Thymus (tissue), 11 donors: ENCODE measurements at regions not wholly inside any gene's neighbourhood (a gene's known extent, or its start where the extent isn't known, plus 50 kb on each side); places are given as distances from the start of the nearest gene placed in this dataset.

Source experiments
- DNase-seq, 9 donors: peaks; one replicate each; pipeline ENCODE4 v3.0.0-alpha.2; 2013; ENCODE audit warnings: low spot score in 9 of 9, low read depth in 6 of 9, missing footprints in 1 of 9
- H3K27ac ChIP-seq, 2 donors: one replicate each; pipeline ENCODE4 v1.5.1; 2013; ENCODE audit warnings: control low read depth in 1 of 2, low read depth in 1 of 2, low read length in 1 of 2, mild to moderate bottlenecking in 1 of 2, moderate library complexity in 1 of 2
- H3K27me3 ChIP-seq, 2 donors: one replicate each; pipeline ENCODE4 v1.5.1; 2013; ENCODE audit warnings: low read length in 1 of 2; ENCODE audit not compliant: control insufficient read depth in 2 of 2, insufficient read depth in 1 of 2
- H3K36me3 ChIP-seq, 2 donors: one replicate each; pipeline ENCODE4 v1.5.1; 2013; ENCODE audit warnings: low read length in 1 of 2, mild to moderate bottlenecking in 1 of 2, moderate library complexity in 1 of 2; ENCODE audit not compliant: control insufficient read depth in 2 of 2, insufficient read depth in 2 of 2
- H3K4me1 ChIP-seq, 2 donors: one replicate each; pipeline ENCODE4 v1.5.1; 2013; ENCODE audit warnings: low read length in 2 of 2; ENCODE audit not compliant: control insufficient read depth in 2 of 2, insufficient read depth in 2 of 2
- H3K4me3 ChIP-seq, 2 donors: one replicate each; pipeline ENCODE4 v1.5.1; 2013; ENCODE audit warnings: low read length in 2 of 2, control low read depth in 1 of 2, mild to moderate bottlenecking in 1 of 2
- H3K9me3 ChIP-seq, 2 donors: one replicate each; pipeline ENCODE4 v1.5.1; 2013; ENCODE audit warnings: low read length in 1 of 2, mild to moderate bottlenecking in 1 of 2; ENCODE audit not compliant: control insufficient read depth in 2 of 2, insufficient read depth in 1 of 2
- WGBS: extraction: QIAGEN DNeasy Blood & Tissue Kit; methylation state at CpG from one replicate; pipeline ENCODE4 v1.1.7; 2013; 5-methylcytosine and 5-hydroxymethylcytosine counted together
- donor health status: healthy.

- Histone ChIP-seq H3K36me3 (no peaks in the 10 kb centered on the region), H3K4me3 (no peak overlapping the region), H3K27me3 (peaks cover 0 to 4% of the 10 kb centered on the region in 2 donors), H3K27ac (no peak overlapping the region), H3K9me3 (no peaks in the 10 kb centered on the region), H3K4me1 (peaks cover 0 to 28% of the 10 kb centered on the region in 2 donors)
- WGBS = 77% methylated on average over 13 of the region's 13 CpGs
- no peak for DNase-seq
These were observed 55.2 kb upstream of the FRMD4A start for GRCh38 chr10:14385596-14386593.

- no peaks in the 10 kb centered on the region for H3K36me3 ChIP-seq
- no peaks in the 10 kb centered on the region for H3K9me3 ChIP-seq
- no peak overlapping the region for H3K27ac ChIP-seq
- DNase-seq = no peak
- peaks cover 0 to 28% of the 10 kb centered on the region in 2 donors for H3K4me1 ChIP-seq
- H3K4me3 ChIP-seq = no peak overlapping the region
- H3K27me3 ChIP-seq = peaks cover 0 to 4% of the 10 kb centered on the region in 2 donors
- WGBS = 9% methylated on average over 3 of the region's 3 CpGs
These were observed 54.2 kb upstream of the FRMD4A start for GRCh38 chr10:14384915-14385314.

- WGBS = 89% methylated on average over 3 of the region's 3 CpGs
- Histone ChIP-seq H3K27me3 (peaks cover 0 to 4% of the 10 kb centered on the region in 2 donors), H3K4me3 (no peak overlapping the region), H3K4me1 (peaks cover 0 to 28% of the 10 kb centered on the region in 2 donors), H3K27ac (no peak overlapping the region), H3K9me3 (no peaks in the 10 kb centered on the region), H3K36me3 (no peaks in the 10 kb centered on the region)
- no peak for DNase-seq
These were observed 53.5 kb upstream of the FRMD4A start for GRCh38 chr10:14384116-14384730.

GRCh38 chr10:14383266-14383665 lies 52.5 kb upstream of the FRMD4A start:
- Histone ChIP-seq H3K4me3 (no peak overlapping the region), H3K27me3 (peaks cover 0 to under 1% of the 10 kb centered on the region in 2 donors), H3K27ac (peak overlapping the region in 1 of 2 donors; percentile 79), H3K36me3 (no peaks in the 10 kb centered on the region), H3K4me1 (peaks cover 0 to 28% of the 10 kb centered on the region in 2 donors), H3K9me3 (no peaks in the 10 kb centered on the region)
- WGBS = 96% methylated on average over 7 of the region's 7 CpGs
- DNase-seq = no peak

GRCh38 chr10:14382531-14382930 lies 51.8 kb upstream of the FRMD4A start:
- Histone ChIP-seq H3K27me3 (no peaks in the 10 kb centered on the region), H3K36me3 (no peaks in the 10 kb centered on the region), H3K4me3 (no peak overlapping the region), H3K27ac (peak overlapping the region in 1 of 2 donors; percentile 79), H3K4me1 (peaks cover 0 to 28% of the 10 kb centered on the region in 2 donors), H3K9me3 (no peaks in the 10 kb centered on the region)
- WGBS = 72% methylated on average over 2 of the region's 2 CpGs
- DNase-seq = no peak

GRCh38 chr10:14382022-14382421 lies 51.3 kb upstream of the FRMD4A start:
- peak overlapping the region in 1 of 2 donors; percentile 79 for H3K27ac ChIP-seq
- no peak overlapping the region for H3K4me3 ChIP-seq
- no peaks in the 10 kb centered on the region for H3K9me3 ChIP-seq
- H3K36me3 ChIP-seq = no peaks in the 10 kb centered on the region
- DNase-seq = peak in 8 of 9 donors; percentile 7 to 63 (median 27)
- H3K27me3 ChIP-seq = no peaks in the 10 kb centered on the region
- peaks cover 0 to 28% of the 10 kb centered on the region in 2 donors for H3K4me1 ChIP-seq
- whole genome bisulfite sequencing = 26% methylated on average over 5 of the region's 5 CpGs

GRCh38 chr10:14381475-14381874 lies 50.8 kb upstream of the FRMD4A start:
- H3K27ac ChIP-seq = peak overlapping the region in 1 of 2 donors; percentile 66
- no peak overlapping the region for H3K4me3 ChIP-seq
- no peaks in the 10 kb centered on the region for H3K36me3 ChIP-seq
- H3K27me3 ChIP-seq = no peaks in the 10 kb centered on the region
- DNase-seq = no peak
- no peaks in the 10 kb centered on the region for H3K9me3 ChIP-seq
- H3K4me1 ChIP-seq = peaks cover 0 to 28% of the 10 kb centered on the region in 2 donors
- WGBS = 82% methylated on average over 2 of the region's 2 CpGs

GRCh38 chr10:14380746-14381145 lies 50.0 kb upstream of the FRMD4A start:
- WGBS = 91% methylated on average over 1 of the region's 1 CpG
- peaks cover 0 to 28% of the 10 kb centered on the region in 2 donors for H3K4me1 ChIP-seq
- H3K27ac ChIP-seq = peak overlapping the region in 1 of 2 donors; percentile 66
- H3K4me3 ChIP-seq = no peak overlapping the region
- H3K27me3 ChIP-seq = no peaks in the 10 kb centered on the region
- H3K9me3 ChIP-seq = no peaks in the 10 kb centered on the region
- DNase-seq = no peak
- H3K36me3 ChIP-seq = no peaks in the 10 kb centered on the region
